NCI-H345 treated with DMSO at 0.1 percent for 48 hours (cell line): ENCODE measurements at regions not wholly inside any gene's neighbourhood (a gene's known extent, or its start where the extent isn't known, plus 50 kb on each side); places are given as distances from the start of the nearest gene placed in this dataset.

Source experiments
- DNase-seq: peaks from one replicate; lab custom pipeline; 2025; ENCODE audit not compliant: unreplicated experiment; lab: John Stamatoyannopoulos, UW

DNA sequence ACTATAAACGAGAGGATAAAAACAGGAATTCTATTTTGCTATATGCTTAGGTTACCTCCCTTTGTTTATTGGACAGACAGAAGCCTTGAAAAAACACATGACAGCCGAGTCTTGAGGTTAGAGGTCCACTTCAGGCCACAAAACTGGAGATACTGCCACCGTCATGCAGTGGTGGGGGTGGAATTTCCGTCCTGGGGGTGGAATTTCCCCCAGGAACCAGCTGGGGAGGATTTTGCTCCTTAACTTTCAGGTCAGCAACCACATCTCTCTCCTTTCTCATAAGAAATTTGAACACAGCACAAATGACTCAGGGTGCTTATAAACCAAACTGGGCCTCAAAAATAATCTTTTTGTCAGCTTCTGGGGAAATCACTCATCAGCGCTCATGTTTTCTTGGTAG is 545.8 kb upstream of the ADAMTS9 start:
- DNase-seq = no peak

DNA sequence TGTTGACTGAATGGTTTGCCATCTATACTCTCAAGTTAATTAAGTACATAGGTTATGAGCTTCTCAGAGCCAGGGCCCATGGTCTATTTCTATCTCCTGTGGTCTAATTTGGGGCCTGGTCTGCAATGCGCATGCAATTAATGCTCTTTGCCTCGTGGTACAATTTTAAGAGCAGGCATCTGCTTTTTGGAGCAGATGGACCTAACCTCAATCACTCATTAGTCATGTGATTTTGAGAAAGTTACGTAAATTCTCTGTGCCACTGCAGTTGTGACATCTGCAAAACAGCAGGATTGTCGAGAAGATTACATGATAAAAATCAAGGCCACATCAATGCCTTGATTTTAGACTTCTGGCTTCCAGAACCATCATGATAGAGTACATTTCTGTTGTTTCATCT is 543.7 kb upstream of the ADAMTS9 start:
- no peak for DNase-seq

DNA sequence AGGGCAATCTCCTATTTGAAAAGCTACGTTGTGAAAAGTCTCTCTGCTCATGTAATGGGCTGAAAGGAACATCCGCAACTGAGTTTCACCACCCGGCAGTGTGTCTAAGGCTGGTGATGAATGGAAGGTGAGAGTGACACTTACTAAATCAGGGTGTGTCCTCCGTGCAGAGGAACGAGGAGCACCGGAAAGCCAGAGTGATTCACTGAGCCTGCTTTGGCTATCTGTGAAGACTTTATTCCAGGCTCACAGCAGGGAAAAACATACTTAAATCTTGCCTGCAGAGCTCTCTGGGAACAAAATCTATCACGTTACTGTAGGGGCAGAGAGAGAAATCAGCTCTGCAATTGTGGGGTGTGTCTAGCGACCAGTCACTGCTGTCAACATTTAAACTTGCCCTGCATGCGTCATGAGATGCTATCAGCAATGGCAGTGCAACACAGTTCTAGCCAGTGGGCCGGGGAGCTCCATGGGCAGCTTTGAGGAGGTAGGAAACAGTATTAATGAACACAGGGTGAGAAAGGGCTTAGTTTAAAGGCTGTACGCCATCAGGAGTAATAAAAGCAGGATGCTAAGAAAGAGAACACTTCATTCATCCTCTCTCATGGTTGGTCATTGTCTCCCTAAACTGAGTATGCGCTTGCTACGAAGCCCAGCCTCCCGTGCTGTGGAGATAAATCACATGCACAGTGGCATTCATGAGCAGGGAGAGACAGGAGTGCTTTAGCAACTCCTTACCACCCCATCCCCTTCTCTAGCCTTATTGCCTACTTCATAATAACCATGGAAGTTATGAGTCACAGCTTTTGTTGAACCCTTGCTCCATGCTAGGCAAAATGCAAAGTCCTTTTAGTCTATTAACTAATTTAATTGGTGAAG is 542.7 kb upstream of the ADAMTS9 start:
- DNase-seq = no peak

DNA sequence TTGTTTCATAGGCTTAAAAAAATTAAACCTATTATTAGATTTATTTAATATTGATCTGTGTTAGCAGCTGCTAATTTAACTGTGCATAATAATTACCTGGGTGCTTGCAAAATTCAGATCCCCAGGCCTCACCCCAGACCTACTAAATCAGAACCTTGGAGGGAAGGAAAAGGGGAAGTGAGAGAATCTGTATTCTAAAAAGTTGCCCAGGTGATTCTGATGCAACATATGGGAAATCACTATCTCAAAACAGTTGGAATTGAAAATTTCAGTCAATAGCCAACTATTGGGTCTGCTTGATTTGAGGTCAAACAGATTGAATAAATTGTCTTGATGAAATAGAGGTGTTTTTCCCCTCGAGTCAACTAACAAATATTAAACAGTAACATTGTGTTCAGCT is 538.5 kb upstream of the ADAMTS9 start:
- DNase-seq = no peak

DNA sequence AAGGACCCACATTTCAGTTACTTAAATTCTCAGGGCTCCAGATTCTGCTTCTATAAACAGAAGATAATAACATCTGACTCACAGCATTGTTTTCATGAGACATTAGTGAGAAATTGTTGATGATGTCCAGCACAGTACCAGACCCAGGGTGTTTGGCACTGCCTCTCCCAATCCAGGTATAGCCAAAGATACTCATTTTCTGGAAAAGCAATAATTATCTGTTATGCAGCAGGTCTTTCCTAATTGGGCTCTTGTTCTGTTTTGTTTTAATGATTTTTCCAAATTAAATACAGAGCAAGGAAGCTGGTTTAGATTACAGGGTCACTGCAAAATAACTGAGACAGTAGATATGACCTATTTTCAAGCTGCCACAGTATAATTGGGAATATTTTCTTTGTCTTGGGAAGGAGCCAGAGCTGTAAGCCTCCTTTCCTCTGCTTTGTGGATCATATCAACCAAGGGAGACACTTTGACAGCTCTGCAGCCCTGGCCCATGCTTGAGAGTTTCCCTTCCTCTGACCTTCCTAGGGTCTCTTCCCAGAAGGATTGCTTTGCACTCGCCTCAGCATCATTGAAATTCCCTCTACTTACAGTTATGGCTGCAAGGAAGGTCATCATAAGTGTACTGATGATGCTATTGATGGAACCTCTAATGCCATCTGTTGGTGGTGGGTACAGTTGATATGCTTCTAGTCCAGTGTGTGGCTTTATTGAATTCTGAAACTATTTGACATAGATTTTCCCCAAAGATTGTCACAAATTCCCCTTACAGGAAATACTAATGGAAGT is 522.4 kb upstream of the ADAMTS9 start:
- no peak for DNase-seq

DNA sequence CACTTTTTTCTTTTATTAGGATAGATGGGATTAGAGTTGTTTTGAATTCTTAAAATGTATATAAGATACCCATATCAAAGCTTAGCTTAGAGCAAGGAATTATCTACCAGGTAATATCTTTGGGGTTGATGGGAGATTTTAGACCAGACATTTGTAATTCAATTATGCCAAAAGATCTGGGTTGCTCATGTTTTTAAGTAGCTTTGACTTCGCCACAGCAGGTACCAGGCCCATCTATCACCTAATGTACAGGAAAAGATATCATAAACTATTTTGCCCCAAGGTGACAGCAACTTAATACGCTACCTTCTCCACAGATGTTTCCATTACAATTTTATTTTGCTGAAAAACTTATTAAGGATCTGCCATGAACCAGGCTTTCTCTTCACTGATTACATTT is 514.6 kb upstream of the ADAMTS9 start:
- no peak for DNase-seq

DNA sequence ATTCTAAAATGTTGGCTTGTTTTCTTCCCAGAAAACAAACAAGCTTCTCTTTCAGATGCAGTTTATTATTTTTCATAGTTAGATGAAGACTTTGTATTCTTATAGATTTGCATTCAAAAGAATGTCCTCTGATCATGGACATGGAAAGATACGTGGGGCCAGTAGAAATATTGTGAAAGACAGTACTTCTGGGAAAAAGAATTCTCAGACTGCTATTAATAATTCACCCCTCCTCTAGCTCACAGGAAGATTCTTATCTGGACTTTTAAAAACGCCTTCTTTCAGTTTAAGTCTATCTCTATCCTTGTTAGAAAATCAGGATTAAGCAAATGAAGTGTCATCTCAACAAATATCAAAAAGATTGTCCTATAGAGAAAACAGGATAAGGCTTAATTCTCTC is 514.1 kb upstream of the ADAMTS9 start:
- DNase-seq = no peak

DNA sequence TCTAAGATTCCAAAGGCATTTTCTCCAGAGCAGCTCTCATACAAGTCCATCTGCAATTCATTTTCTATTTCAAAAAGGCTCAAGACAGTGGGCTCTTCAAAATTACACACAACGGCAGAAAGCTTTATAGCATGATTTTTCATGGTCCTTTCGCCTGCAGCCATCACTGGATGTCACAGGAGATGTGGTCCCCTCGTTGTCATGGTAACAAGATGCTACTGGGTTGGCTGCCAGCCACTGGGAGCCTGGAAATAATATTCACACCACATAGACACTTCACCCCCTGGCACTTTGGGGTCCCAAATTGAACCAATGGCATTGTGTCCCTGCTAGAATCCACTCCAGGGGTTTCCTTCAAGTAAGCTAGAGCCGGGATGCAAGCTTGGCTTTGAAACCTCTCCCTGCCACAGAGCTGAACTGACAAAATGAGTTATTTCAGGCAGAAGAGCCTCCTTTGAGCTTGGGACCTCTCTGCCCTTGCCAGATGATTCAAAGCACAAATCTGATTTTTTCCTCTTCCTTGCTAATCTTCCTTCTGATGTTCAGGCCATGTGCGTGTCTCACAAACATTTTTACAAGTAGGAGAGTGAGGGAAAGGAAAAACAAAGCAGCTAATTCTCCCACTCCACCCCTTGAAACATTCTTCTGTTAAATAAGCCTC is 512.6 kb upstream of the ADAMTS9 start:
- no peak for DNase-seq

DNA sequence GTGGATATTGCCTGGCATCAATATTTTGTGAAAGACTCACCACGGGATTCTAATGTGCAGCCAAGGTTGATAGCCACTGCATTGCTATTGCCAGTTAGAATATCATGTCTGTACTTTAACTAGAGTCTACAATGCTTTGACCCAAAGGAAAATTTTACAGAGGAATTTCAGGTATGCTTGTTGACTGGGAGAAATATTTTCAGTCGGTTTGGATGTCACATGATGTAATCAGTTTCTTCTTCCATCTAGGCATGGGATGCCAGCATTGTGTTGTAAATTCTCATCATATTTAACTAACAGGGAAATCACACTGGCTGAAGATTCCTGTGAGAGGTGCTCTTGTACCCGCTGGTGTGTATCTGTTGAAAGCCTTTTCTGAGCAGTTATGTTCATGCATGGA is 508.9 kb upstream of the ADAMTS9 start:
- no peak for DNase-seq

DNA sequence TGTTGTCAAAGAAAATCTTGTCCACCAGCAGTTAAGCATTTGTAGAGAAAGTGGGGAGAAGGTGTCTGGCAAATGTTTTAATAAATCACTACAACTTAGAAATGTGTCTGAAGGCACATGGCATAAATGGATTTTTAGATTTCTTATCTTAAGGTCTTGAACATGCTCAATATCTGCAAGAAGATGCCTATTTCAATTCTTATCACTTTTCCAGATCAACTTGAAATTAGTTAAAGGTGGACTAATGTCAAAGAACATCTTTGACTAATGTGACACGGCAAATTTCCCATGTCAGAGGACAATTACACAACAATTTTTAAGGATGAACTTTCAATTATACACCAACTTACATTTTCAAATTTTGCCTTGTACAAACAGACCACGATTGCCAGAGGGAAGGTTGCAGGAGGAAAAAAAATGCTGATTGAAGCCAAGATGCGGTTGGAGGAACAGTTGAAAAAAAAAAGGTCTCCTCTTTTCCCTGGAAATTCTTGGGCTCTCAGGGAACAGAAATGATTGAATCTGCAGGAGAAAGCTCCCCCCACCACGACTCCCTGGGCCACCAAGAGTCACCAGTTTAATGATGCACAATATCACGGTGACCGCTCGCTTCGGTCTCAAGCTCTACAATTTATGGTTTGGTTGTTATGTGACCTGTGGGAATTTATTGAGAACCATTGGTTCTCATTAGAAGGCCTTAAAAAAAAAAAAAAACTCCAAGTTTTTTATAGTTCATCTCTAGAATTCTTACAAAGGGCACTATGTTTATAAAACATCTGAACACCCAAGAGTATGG is 507.6 kb upstream of the ADAMTS9 start:
- DNase-seq = no peak

DNA sequence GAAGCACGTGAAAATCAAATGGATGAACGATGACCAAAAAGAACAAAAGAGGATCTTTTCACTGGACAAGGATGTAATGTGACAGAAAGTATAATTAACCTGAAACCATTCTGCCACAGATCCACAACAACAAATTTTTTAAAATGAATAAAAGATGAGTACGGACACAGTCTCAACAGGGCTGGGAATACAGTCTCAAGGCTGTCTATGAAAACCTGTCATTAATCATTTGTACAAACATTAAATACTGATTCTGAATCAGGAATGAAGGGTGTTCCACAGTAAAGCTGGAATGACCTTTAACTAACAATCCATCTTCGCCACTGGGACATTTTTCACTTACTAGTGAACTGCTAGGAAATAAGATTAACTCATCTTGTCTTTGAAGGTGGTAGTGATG is 506.9 kb upstream of the ADAMTS9 start:
- DNase-seq = no peak

DNA sequence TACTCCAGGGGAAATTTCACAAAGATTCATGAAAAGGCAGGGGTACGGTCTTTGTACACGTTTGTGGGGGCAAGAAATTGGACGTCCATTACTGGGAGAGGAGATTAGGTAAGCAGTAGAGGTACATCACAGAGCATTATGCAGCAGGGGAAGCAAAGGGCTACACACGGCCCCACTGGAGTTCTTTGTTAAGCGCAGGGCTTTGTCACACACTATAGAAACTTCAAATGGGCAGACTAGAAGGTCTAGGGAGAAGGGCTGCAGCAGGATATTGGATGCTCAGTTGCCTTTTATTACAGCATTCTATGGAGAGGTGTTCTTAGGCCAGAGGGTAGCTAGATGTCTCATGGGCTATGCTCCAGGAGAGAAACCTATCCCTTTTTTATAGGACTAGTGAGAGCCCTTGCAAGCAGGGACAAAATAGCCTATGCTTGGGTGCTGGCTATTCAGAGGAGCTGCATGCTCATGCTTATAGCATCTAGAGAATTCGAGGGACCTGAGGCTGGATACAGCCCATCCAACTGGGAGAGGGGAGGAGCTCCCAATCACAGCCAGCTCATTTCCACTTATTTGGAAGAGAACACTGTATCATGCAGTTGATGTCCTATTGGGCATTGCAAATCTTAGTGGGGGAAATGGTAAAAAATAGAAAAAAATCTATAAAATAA is 506.4 kb upstream of the ADAMTS9 start:
- no peak for DNase-seq

DNA sequence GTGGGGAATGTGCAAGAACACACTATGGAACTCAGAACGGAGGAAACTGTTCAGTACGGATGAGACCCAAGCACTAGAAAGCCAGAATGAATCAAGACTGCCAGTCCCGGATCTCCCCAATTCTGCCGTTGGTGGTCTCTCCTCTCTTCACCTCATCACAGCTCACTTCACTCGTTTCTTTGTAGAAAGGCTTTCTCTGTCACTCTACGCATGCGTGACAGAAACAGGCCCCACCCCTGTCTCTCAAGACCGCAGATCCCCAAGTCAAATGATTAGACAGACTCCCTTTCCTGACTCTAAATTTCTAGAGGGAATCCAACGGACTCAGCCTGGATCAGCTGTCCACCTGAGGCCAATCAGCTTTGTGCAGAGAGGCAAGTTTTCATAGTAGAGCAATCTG is 505.7 kb upstream of the ADAMTS9 start:
- no peak for DNase-seq

DNA sequence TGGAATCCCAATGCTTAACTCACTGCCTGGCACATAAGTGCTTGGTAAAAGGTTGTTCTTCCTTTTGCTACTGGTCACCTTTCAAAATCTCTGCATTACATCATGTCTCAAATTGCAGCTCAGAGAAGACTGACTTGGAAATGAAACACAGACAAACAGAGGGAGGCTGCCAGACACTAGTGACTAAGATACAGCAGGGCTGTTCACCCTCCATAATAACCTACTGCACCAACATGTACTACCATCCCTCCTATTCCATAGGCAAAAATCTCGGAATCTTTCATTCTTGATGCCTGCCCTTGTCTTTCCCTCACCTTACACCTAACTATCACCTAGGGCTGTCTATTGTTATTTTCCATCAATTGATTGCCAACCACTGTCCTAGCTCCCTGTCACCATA is 502.3 kb upstream of the ADAMTS9 start:
- DNase-seq = no peak

DNA sequence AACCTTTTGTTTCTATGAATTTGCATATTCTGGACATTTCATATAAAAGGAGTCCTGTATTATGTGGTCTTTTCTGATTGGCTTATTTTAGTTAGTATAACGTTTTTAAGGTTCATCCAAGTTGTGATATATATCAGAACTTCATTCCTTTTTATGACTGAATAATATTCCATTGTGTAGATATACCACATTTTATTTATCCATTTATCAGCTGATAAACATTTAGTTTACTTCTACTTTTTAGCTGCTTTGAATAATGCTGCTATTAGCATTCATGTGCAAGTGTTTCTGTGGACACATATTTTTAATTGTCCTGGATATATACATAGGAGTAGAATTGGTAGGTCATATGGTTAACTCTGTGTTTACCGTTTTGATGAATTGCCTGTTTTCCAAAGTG is 498.5 kb upstream of the ADAMTS9 start:
- DNase-seq = no peak

DNA sequence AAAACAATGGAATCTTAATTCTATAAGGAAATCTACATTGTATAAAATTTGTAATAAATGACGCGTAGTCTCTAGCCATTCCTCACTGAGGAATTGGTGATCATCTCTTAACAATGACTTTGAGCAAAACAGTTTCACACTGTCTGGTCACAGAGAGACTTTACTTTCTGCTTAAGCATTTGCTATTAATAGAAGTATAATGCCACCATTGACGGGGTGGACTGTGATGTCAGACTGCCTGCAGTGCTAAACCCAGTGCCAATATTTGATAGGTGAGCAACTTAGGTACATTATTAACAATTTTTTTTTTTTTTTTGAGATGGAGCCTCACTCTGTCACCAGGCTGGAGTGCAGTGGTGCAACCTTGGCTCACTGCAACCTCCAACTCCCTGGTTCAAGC is 494.9 kb upstream of the ADAMTS9 start:
- DNase-seq = no peak

DNA sequence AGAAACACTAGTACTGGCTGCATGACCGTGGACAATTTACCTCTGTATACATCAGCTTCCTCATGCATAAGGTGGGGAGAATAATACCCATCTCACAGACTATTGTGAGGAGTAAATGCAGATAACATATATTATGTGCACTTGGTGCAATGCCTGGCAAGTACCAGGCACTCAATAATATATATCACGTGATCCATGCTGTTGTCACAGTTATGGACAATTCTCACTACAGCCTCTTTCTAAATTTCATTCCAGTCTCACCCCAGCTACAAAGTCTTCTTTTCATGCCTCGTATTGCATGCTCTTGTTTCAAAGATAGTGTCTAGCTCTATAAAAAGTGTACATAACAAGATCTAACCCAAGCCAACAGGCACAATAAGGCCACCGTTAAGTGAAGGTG is 494.3 kb upstream of the ADAMTS9 start:
- no peak for DNase-seq

DNA sequence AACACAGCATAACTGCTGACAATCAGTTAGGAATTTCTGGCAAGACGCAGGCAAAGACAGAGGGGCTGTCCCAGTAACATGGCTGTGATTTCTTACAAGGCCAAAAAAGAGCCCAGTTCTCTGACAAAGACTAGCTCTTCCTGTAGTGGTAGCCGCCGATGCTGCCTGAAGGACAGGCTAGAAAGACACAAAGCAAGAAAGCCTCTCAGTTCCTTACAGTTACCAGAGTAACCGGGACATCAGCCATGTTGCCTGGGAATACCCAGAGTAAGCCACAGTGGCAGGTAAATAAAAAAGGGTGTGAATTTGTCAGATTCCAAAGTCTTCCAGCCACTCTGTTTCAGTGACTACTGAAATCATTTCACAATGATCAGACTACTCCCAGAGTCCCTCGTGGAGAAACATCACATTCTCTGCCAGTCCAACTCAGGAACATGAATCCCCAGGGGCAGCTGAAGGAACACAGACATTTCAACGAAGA is 493.6 kb upstream of the ADAMTS9 start:
- no peak for DNase-seq

DNA sequence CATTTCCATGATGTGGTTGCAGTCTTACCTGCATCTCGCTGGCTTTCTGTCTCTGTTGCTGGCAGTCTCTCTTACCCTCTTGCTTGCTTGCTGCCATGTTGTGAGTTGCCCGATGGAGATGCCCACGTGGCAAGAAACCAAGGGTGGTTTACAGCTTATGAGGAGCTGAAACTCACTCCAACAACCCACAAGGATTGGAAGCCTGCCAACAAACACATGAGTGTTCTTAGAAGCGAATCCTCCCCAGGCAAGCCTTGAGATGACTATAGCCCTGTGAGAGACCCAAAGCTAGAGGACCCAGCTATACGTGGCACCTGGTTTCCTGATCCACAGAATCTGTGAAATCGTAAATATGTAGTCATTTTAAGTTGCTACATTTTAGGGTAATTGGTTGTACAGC is 490.9 kb upstream of the ADAMTS9 start:
- no peak for DNase-seq

DNA sequence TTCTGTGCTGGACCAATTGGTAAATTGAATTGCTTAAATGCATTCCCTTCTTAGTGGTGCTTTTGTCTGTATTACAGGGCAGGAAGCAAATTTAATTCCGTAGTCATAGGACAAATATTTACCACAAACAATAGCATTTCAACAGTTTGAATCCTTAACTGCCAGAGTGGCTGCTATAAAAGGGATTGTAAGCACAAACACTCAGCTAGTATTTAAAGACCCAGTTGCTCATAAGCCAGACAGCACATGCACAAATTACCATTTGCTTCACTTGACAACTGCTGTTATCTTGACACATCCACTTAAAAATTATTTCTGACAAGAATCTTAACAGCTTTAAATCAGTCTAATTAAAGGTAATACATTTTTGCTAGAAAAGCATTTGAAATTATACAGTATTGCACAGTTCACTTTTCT is 490.2 kb upstream of the ADAMTS9 start:
- no peak for DNase-seq
